ENCODE measurements at regions not wholly inside any gene's neighbourhood (a gene's known extent, or its start where the extent isn't known, plus 50 kb on each side); places are given as distances from the start of the nearest gene placed in this dataset.

GRCh38 chr1:232318143-232318542 lies 311.8 kb downstream of the SIPA1L2 start:
- Histone ChIP-seq H2AFZ (ENCODE audit: low read length) (no peak overlapping the region), H2BK15ac (ENCODE audit: low read length) (no peak overlapping the region), H2AK5ac (ENCODE audit: low read depth, low read length) (no peak overlapping the region), H4K20me1 (replicated peaks in 1 of 2; ENCODE audit: control insufficient read depth in 1 of 2, insufficient read depth in 2 of 2, low read length in 2 of 2) (no peaks in the 10 kb centered on the region), H3K56ac (replicated peaks; ENCODE audit: insufficient read length, low read depth, low read length) (no peak overlapping the region), H4K5ac (ENCODE audit: insufficient read length, low read depth, low read length) (no peak overlapping the region), H3K4ac (replicated peaks; ENCODE audit: insufficient read length, low read depth, low read length) (no peak overlapping the region), H3K27ac (ENCODE audit: low read depth, low read length) (no peak overlapping the region), H3K9ac (replicated peaks in 1 of 4; ENCODE audit: extremely low read depth in 1 of 4, low read depth in 3 of 4, low read length in 3 of 4) (no peak overlapping the region), H3K36me3 (ENCODE audit: control insufficient read depth in 2 of 4, insufficient read depth in 4 of 4, low read length in 3 of 4) (no peaks in the 10 kb centered on the region), H3K4me3 (ENCODE audit: extremely low read depth in 1 of 4, insufficient read depth in 2 of 4, low read depth in 3 of 4, low read length in 4 of 4) (no peak overlapping the region), H3K4me1 (replicated peaks in 1 of 4; ENCODE audit: control insufficient read depth in 3 of 4, insufficient read depth in 4 of 4, low read length in 3 of 4) (no peaks in the 10 kb centered on the region), H2BK20ac (ENCODE audit: low read length) (no peak overlapping the region), H4K8ac (ENCODE audit: extremely low read depth, insufficient read depth, low read length) (no peak overlapping the region), H3K27me3 (replicated peaks in 1 of 4; ENCODE audit: control insufficient read depth in 3 of 4, extremely low read depth in 1 of 4, insufficient read depth in 3 of 4, low read length in 3 of 4) (no peaks in the 10 kb centered on the region), H3K79me1 (ENCODE audit: low read depth, low read length) (no peaks in the 10 kb centered on the region), H4K91ac (replicated peaks; ENCODE audit: insufficient read length, low read length) (no peak overlapping the region), H2BK5ac (ENCODE audit: low read depth, low read length) (no peak overlapping the region), H3K4me2 (ENCODE audit: insufficient read depth in 1 of 2, low read depth in 2 of 2, low read length in 2 of 2) (no peak overlapping the region), H3K18ac (ENCODE audit: extremely low read depth, low read length) (no peak overlapping the region), H3K14ac (ENCODE audit: insufficient read length) (no peak overlapping the region), H3K23me2 (ENCODE audit: low read depth, low read length) (no peaks in the 10 kb centered on the region), H2BK120ac (replicated peaks; ENCODE audit: low read depth, low read length) (no peak overlapping the region), H3K79me2 (ENCODE audit: control insufficient read depth in 1 of 2, insufficient read depth in 2 of 2, low read length in 2 of 2) (no peaks in the 10 kb centered on the region), H2BK12ac (ENCODE audit: low read depth, low read length) (no peak overlapping the region), H3K23ac (ENCODE audit: insufficient read length) (no peak overlapping the region), H3K9me3 (ENCODE audit: insufficient read depth in 2 of 2, low read depth in 1 of 2, low read length in 1 of 2) (0 out of 4 replicates have a peak, but pooled peaks cover 0 to 8% of the 10 kb centered on the region in 2 experiments)
- no peak for FAIRE-seq
- DNase-seq (ENCODE audit: low read depth in 1 of 2, low spot score in 2 of 2): no peak
- POLR2A ChIA-PET (ENCODE audit: partially characterized antibody): no interaction called here
- 95% methylated on average over 2 of the region's 2 CpGs; no CpG with 5 or more reads in 1 of the 2 experiments for WGBS, 2 experiments (ENCODE audit: extremely low coverage in 1 of 2, insufficient coverage in 1 of 2, insufficient read length in 1 of 2, insufficient replicate concordance in 2 of 2, low coverage in 1 of 2, low lambda C conversion rate in 2 of 2, missing lambda C conversion rate in 1 of 2)
- CTCF ChIA-PET (ENCODE audit: partially characterized antibody): no interaction called here
- TF ChIP-seq ATF2 (IDR thresholded peaks at IDR 0.05; ENCODE audit: low read length): no peak
- no peak for TF ChIP-seq KDM5A (IDR thresholded peaks at IDR 0.05; ENCODE audit: low read length)
- TF ChIP-seq PHF8 (conservative IDR thresholded peaks at IDR 0.05; ENCODE audit: low read depth, low read length): no peak
- no peak for TF ChIP-seq KDM4A (IDR thresholded peaks at IDR 0.05; ENCODE audit: low read depth, low read length, severe bottlenecking)
- no peak for TF ChIP-seq GTF2F1 (IDR thresholded peaks at IDR 0.05; ENCODE audit: borderline replicate concordance, low read depth, low read length)
- TF ChIP-seq JUND (IDR thresholded peaks at IDR 0.05; ENCODE audit: low read length): no peak
- no peak for TF ChIP-seq SIRT6 (IDR thresholded peaks at IDR 0.05; ENCODE audit: low read length)
- TF ChIP-seq RNF2 (IDR thresholded peaks at IDR 0.05; ENCODE audit: borderline replicate concordance, low read depth, low read length, missing control alignments, poor library complexity, severe bottlenecking): no peak
- no peak for TF ChIP-seq NANOG (IDR thresholded peaks at IDR 0.05; ENCODE audit: insufficient read depth, low read depth, low read length, poor library complexity, severe bottlenecking)
- TF ChIP-seq SP4 (IDR thresholded peaks at IDR 0.05; ENCODE audit: low read length): no peak
- no peak for TF ChIP-seq RXRA (IDR thresholded peaks at IDR 0.05; ENCODE audit: insufficient read depth, low read depth, low read length)
- no peak for TF ChIP-seq USF2 (IDR thresholded peaks at IDR 0.05; ENCODE audit: low read length)

All from H1 (cell line).